WTC11 (cell line): ENCODE measurements at regions not wholly inside any gene's neighbourhood (a gene's known extent, or its start where the extent isn't known, plus 50 kb on each side); places are given as distances from the start of the nearest gene placed in this dataset.

Experiments used
- ATAC-seq: fragments of 200-7000 bp; cut with Tn5 transposase; 2 replicates; pipeline ENCODE4 v1.10.0; 2021; ENCODE audit warnings: mild to moderate bottlenecking, moderate library complexity
- CTCF ChIA-PET: fragments of 300-600 bp; sonication (Branson Sonifier 250); formaldehyde crosslinking; loops from one replicate; lab custom pipeline; 2021; ENCODE audit warnings: antibody characterized with exemption; lab: Charles Lee
- POLR2A ChIA-PET: fragments of 350-600 bp; sonication (Branson Sonifier 250); formaldehyde crosslinking; loops from one replicate; lab custom pipeline; 2021; ENCODE audit warnings: antibody characterized with exemption; lab: Charles Lee
- DNase-seq: peaks from one replicate; pipeline ENCODE4 v3.0.0; 2021; ENCODE audit warnings: low spot score
- H3K27ac Mint-ChIP-seq: 2 replicates; pipeline ENCODE4 v1.8.0; 2021; ENCODE audit warnings: mixed read lengths
- H3K27me3 Mint-ChIP-seq: 2 replicates; pipeline ENCODE4 v1.8.0; 2021; ENCODE audit warnings: low read depth, mild to moderate bottlenecking, moderate library complexity, mixed read lengths
- H3K36me3 Mint-ChIP-seq: 2 replicates; pipeline ENCODE4 v1.8.0; 2021; ENCODE audit warnings: mixed read lengths
- H3K4me1 Mint-ChIP-seq: 2 replicates; pipeline ENCODE4 v1.8.0; 2022; ENCODE audit warnings: mixed read lengths
- H3K4me3 Mint-ChIP-seq: 2 replicates; pipeline ENCODE4 v1.8.0; 2021; ENCODE audit warnings: mild to moderate bottlenecking, moderate library complexity, mixed read lengths
- H3K9me3 Mint-ChIP-seq: 2 replicates; pipeline ENCODE4 v1.8.0; 2021; ENCODE audit warnings: mixed read lengths
- AR ChIP-seq: fragments of 250-450 bp; sonication (Bioruptor Pico); IDR thresholded peaks from 2 replicates; pipeline ENCODE4 v1.9.0; 2021; ENCODE audit warnings: mild to moderate bottlenecking
- ARID4B ChIP-seq: sonication (generic); formaldehyde crosslinking; IDR thresholded peaks from 2 replicates; pipeline ENCODE4 v1.8.0; 2023; ENCODE audit warnings: missing genetic modification reagents, mild to moderate bottlenecking, borderline replicate concordance
- ATF3 ChIP-seq: sonication (generic); formaldehyde crosslinking; conservative IDR thresholded peaks from 2 replicates; pipeline ENCODE4 v1.8.1; 2022; ENCODE audit warnings: mild to moderate bottlenecking, missing genetic modification reagents
- CBFB ChIP-seq: sonication (generic); formaldehyde crosslinking; IDR thresholded peaks from 2 replicates; pipeline ENCODE4 v1.8.1; 2022; ENCODE audit warnings: mild to moderate bottlenecking, low read depth, missing genetic modification reagents
- CDX4 ChIP-seq: fragments of 250-450 bp; sonication (Bioruptor Pico); IDR thresholded peaks from 2 replicates; pipeline ENCODE4 v1.9.0; 2021; ENCODE audit warnings: moderate library complexity, mild to moderate bottlenecking, inconsistent platforms, borderline replicate concordance
- FOXK1 ChIP-seq: sonication (generic); formaldehyde crosslinking; IDR thresholded peaks from 2 replicates; pipeline ENCODE4 v1.8.0; 2022; ENCODE audit warnings: mild to moderate bottlenecking, moderate library complexity, missing genetic modification reagents
- GRHL2 ChIP-seq: fragments of 250-450 bp; sonication (Bioruptor Pico); IDR thresholded peaks from 2 replicates; pipeline ENCODE4 v1.8.0; 2022; ENCODE audit warnings: mild to moderate bottlenecking, moderate library complexity; ENCODE audit not compliant: insufficient replicate concordance, severe bottlenecking
- JUN ChIP-seq: sonication (generic); formaldehyde crosslinking; IDR thresholded peaks from 2 replicates; pipeline ENCODE4 v1.8.0; 2023; ENCODE audit warnings: mild to moderate bottlenecking, missing genetic modification reagents
- PREB ChIP-seq: sonication (generic); formaldehyde crosslinking; IDR thresholded peaks from 2 replicates; pipeline ENCODE4 v1.8.1; 2022; ENCODE audit warnings: mild to moderate bottlenecking, missing genetic modification reagents, moderate library complexity, borderline replicate concordance
- PRRX2 ChIP-seq: fragments of 250-450 bp; sonication (Bioruptor Pico); IDR thresholded peaks from 2 replicates; pipeline ENCODE4 v1.8.0; 2021; ENCODE audit warnings: mild to moderate bottlenecking
- SMAD3 ChIP-seq: sonication (generic); formaldehyde crosslinking; IDR thresholded peaks from 2 replicates; pipeline ENCODE4 v1.8.0; 2022; ENCODE audit warnings: missing genetic modification reagents, mild to moderate bottlenecking, borderline replicate concordance
- TCF7 ChIP-seq: sonication (generic); formaldehyde crosslinking; IDR thresholded peaks from 2 replicates; pipeline ENCODE4 v1.8.0; 2022; ENCODE audit warnings: mild to moderate bottlenecking, low read depth, missing genetic modification reagents, moderate library complexity
- TEAD1 ChIP-seq: sonication (generic); formaldehyde crosslinking; IDR thresholded peaks from 2 replicates; pipeline ENCODE4 v1.8.0; 2022; ENCODE audit warnings: mild to moderate bottlenecking, missing genetic modification reagents
- ZNF232 ChIP-seq: sonication (generic); formaldehyde crosslinking; IDR thresholded peaks from 2 replicates; pipeline ENCODE4 v1.8.0; 2022; ENCODE audit warnings: mild to moderate bottlenecking, missing genetic modification reagents
- ZNF263 ChIP-seq: sonication (generic); formaldehyde crosslinking; IDR thresholded peaks from 2 replicates; pipeline ENCODE4 v1.8.1; 2022; ENCODE audit warnings: low read depth, mild to moderate bottlenecking, moderate library complexity, missing genetic modification reagents
- ZNF423 ChIP-seq: fragments of 250-450 bp; sonication (Bioruptor Pico); IDR thresholded peaks from 2 replicates; pipeline ENCODE4 v2.1.2; 2022; ENCODE audit warnings: mild to moderate bottlenecking, moderate library complexity
- ZNF425 ChIP-seq: fragments of 250-450 bp; sonication (Bioruptor Pico); conservative IDR thresholded peaks from 2 replicates; pipeline ENCODE4 v1.9.0; 2021; ENCODE audit warnings: mild to moderate bottlenecking
- ZNF512 ChIP-seq: sonication (generic); formaldehyde crosslinking; IDR thresholded peaks from 2 replicates; pipeline ENCODE4 v1.8.1; 2022; ENCODE audit warnings: missing genetic modification reagents, borderline replicate concordance

- H3K36me3 Mint-ChIP-seq, result no peaks in the 10 kb centered on the region
- H3K27me3 Mint-ChIP-seq, result no peaks in the 10 kb centered on the region; the same call in 1 of the 2 replicates
- ATAC-seq (no peak), DNase-seq (no peak)
- no peak overlapping the region for H3K27ac Mint-ChIP-seq
- no peaks in the 10 kb centered on the region for H3K9me3 Mint-ChIP-seq
- POLR2A ChIA-PET, result no interaction called here
- CTCF ChIA-PET, result interaction anchor here (0.6 kb wide), 1 partner anchor 1048 kb away, joined by 3 read pairs; no protein-coding TSS in a partner anchor
- H3K4me1 Mint-ChIP-seq, result peaks cover 9% of the 10 kb centered on the region
- no peak for TF ChIP-seq ATF3 (CRISPR knock-in tag)
- no peak for TF ChIP-seq ZNF512 (CRISPR knock-in tag)
- no peak for TF ChIP-seq CDX4
- TF ChIP-seq PRRX2 (CRISPR knock-in tag), result no peak
- TF ChIP-seq GRHL2 (CRISPR knock-in tag), result no peak
- TF ChIP-seq ZNF263, result no peak
- TF ChIP-seq ZNF423 (CRISPR knock-in tag), result no peak
- no peak for TF ChIP-seq ZNF232 (CRISPR knock-in tag)
- TF ChIP-seq ZNF425, result no peak
- TF ChIP-seq TEAD1 (CRISPR knock-in tag), result no peak
- H3K4me3 Mint-ChIP-seq, result no peak overlapping the region
Observed at GRCh38 chr2:19568809-19569208, 210.4 kb upstream of the OSR1 start.

- H3K9me3 Mint-ChIP-seq, result no peaks in the 10 kb centered on the region
- ChIA-PET POLR2A (no interaction called here), CTCF (no interaction called here)
- peaks cover 4% of the 10 kb centered on the region for H3K4me1 Mint-ChIP-seq
- no peak overlapping the region for H3K4me3 Mint-ChIP-seq
- no peak overlapping the region for H3K27ac Mint-ChIP-seq
- H3K27me3 Mint-ChIP-seq, result no peaks in the 10 kb centered on the region
- H3K36me3 Mint-ChIP-seq, result no peaks in the 10 kb centered on the region
- ATAC-seq, result no peak
- DNase-seq, result no peak
- TF ChIP-seq PREB (CRISPR knock-in tag) (no peak), ATF3 (CRISPR knock-in tag) (no peak), SMAD3 (CRISPR knock-in tag) (no peak), FOXK1 (CRISPR knock-in tag) (no peak), ZNF232 (CRISPR knock-in tag) (no peak), ARID4B (CRISPR knock-in tag) (no peak), GRHL2 (CRISPR knock-in tag) (no peak), TCF7 (CRISPR knock-in tag) (no peak), ZNF425 (no peak), AR (CRISPR knock-in tag) (no peak), CBFB (CRISPR knock-in tag) (no peak), JUN (no peak)
Observed at GRCh38 chr2:19560785-19561184, 202.4 kb upstream of the OSR1 start.
